BJ (cell line): ENCODE measurements at regions not wholly inside any gene's neighbourhood (a gene's known extent, or its start where the extent isn't known, plus 50 kb on each side); places are given as distances from the start of the nearest gene placed in this dataset.

Experiments used
- CTCF ChIA-PET: fragments of 350-600 bp; formaldehyde crosslinking; extraction: SDS; loops from one replicate; lab custom pipeline; 2021; ENCODE audit warnings: antibody characterized with exemption, inconsistent platforms; lab: Yijun Ruan, JAX
- POLR2A ChIA-PET: fragments of 300-600 bp; sonication (Branson Sonifier 250); formaldehyde crosslinking; extraction: SDS; loops from one replicate; lab custom pipeline; 2021; ENCODE audit warnings: antibody characterized with exemption; lab: Charles Lee
- DNase-seq: peaks from one replicate; pipeline ENCODE4 v3.0.0-alpha.2; 2011; ENCODE audit warnings: low read depth
- H3K27me3 ChIP-seq: 2 replicates; pipeline ENCODE4 v1.6.0; 2011; ENCODE audit warnings: low read length; ENCODE audit not compliant: control insufficient read depth, insufficient read depth
- H3K36me3 ChIP-seq: 2 replicates; pipeline ENCODE4 v1.5.1; 2011; ENCODE audit warnings: low read length; ENCODE audit not compliant: control insufficient read depth, insufficient read depth
- H3K4me3 ChIP-seq: 2 replicates; pipeline ENCODE4 v1.5.1; 2011; ENCODE audit warnings: low read depth, mild to moderate bottlenecking, control low read depth, low read length
- CTCF ChIP-seq: IDR thresholded peaks from 2 replicates; pipeline ENCODE4 v1.5.1; 2011; ENCODE audit warnings: low read depth, mild to moderate bottlenecking, control low read depth, inconsistent platforms, low read length, moderate library complexity; ENCODE audit not compliant: insufficient read depth

GRCh38 chr11:116217006-116217405 is 555.8 kb downstream of the BUD13 start:
- no peaks in the 10 kb centered on the region for H3K36me3 ChIP-seq
- ChIA-PET POLR2A (no interaction called here), CTCF (interaction anchor here (0.6 to 4.2 kb wide), 16 partner anchors 9 to 1442 kb away, joined by 3 to 20 read pairs (median 4); no protein-coding TSS in a partner anchor)
- no peak overlapping the region for H3K4me3 ChIP-seq
- DNase-seq, result no peak
- TF ChIP-seq CTCF, result peak; percentile 83
- H3K27me3 ChIP-seq, result no peaks in the 10 kb centered on the region

- 0 out of 2 replicates have a peak, but pooled peaks have one; percentile 9 for TF ChIP-seq CTCF
- POLR2A ChIA-PET, result no interaction called here
- CTCF ChIA-PET, result interaction anchor here (0.7 to 4.2 kb wide), 6 partner anchors 8 to 476 kb away, joined by 3 to 20 read pairs (median 4); no protein-coding TSS in a partner anchor
- DNase-seq, result no peak
- Histone ChIP-seq H3K36me3 (no peaks in the 10 kb centered on the region), H3K27me3 (no peaks in the 10 kb centered on the region), H3K4me3 (no peak overlapping the region)
Measured at GRCh38 chr11:116215471-116216113, 557.2 kb downstream of the BUD13 start.

GRCh38 chr11:116211147-116211546 is 561.6 kb downstream of the BUD13 start:
- no peaks in the 10 kb centered on the region for H3K27me3 ChIP-seq
- ChIA-PET POLR2A (no interaction called here), CTCF (interaction anchor here (1.0 to 1.8 kb wide), 2 partner anchors 12 to 14 kb away, joined by 3 to 8 read pairs; no protein-coding TSS in a partner anchor)
- no peak overlapping the region for H3K4me3 ChIP-seq
- no peak for DNase-seq
- no peak for TF ChIP-seq CTCF
- H3K36me3 ChIP-seq, result no peaks in the 10 kb centered on the region

GRCh38 chr11:116210663-116211062 is 562.1 kb downstream of the BUD13 start:
- Histone ChIP-seq H3K4me3 (no peak overlapping the region), H3K27me3 (no peaks in the 10 kb centered on the region), H3K36me3 (no peaks in the 10 kb centered on the region)
- TF ChIP-seq CTCF, result no peak
- ChIA-PET CTCF (interaction anchor here (1.8 kb wide), 1 partner anchor 13 kb away, joined by 8 read pairs; no protein-coding TSS in a partner anchor), POLR2A (no interaction called here)
- no peak for DNase-seq

- POLR2A ChIA-PET, result no interaction called here
- no peaks in the 10 kb centered on the region for H3K36me3 ChIP-seq
- CTCF ChIA-PET, result no interaction called here
- DNase-seq, result no peak
- no peak for TF ChIP-seq CTCF
- H3K4me3 ChIP-seq, result no peak overlapping the region
- H3K27me3 ChIP-seq, result no peaks in the 10 kb centered on the region
Measured at GRCh38 chr11:116209255-116209654, 563.5 kb downstream of the BUD13 start.
